ENCODE measurements at regions not wholly inside any gene's neighbourhood (a gene's known extent, or its start where the extent isn't known, plus 50 kb on each side); places are given as distances from the start of the nearest gene placed in this dataset.
"Not testable (repeated sequence)": the region's sequence is repeated elsewhere in the genome, so short reads cannot be mapped to it uniquely, and the experiment has no call there.

GRCh38 chr9:90062982-90063381 lies 458.2 kb downstream of the GADD45G start:
- Histone ChIP-seq H3K9me3 (ENCODE audit: control insufficient read depth, low read length) (no peaks in the 10 kb centered on the region), H3K4me1 (ENCODE audit: control insufficient read depth, insufficient read depth, low read length) (no peaks in the 10 kb centered on the region), H3K27me3 (replicated peaks; ENCODE audit: control insufficient read depth, insufficient read depth, low read length) (peaks cover 6% of the 10 kb centered on the region), H3K36me3 (ENCODE audit: control insufficient read depth, insufficient read depth, low read length, severe bottlenecking) (no peaks in the 10 kb centered on the region), H3K4me3 (ENCODE audit: low read length) (no peak overlapping the region), H3K9ac (ENCODE audit: low read length) (no peak overlapping the region)
- DNase-seq (ENCODE audit: low read depth): no peak

GRCh38 chr9:90064248-90064647 lies 459.4 kb downstream of the GADD45G start:
- Histone ChIP-seq H3K27me3 (replicated peaks; ENCODE audit: control insufficient read depth, insufficient read depth, low read length) (peaks cover 8% of the 10 kb centered on the region), H3K36me3 (ENCODE audit: control insufficient read depth, insufficient read depth, low read length, severe bottlenecking) (no peaks in the 10 kb centered on the region), H3K9me3 (ENCODE audit: control insufficient read depth, low read length) (no peaks in the 10 kb centered on the region), H3K4me3 (ENCODE audit: low read length) (no peak overlapping the region), H3K4me1 (ENCODE audit: control insufficient read depth, insufficient read depth, low read length) (no peaks in the 10 kb centered on the region), H3K9ac (ENCODE audit: low read length) (no peak overlapping the region)
- DNase-seq (ENCODE audit: low read depth): no peak

DNA sequence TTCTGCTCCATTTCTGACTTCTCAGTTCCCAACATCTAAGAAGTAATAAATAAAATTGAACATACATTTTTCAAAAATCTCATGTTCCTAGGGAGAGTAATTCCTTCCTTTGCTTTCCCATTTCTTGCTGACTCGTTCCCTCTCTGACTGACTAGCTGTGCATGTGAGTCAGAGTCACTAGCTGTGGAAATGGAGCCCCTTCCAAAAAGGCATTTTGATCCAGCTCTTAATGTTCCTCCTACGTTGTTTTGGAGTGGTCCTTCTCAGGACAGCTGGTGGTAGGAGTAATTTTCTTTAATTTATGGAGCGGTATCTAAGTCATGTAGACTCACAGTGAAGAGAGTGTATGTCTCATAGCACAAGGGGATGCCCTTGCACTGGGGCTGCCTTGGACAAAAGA lies 460.2 kb downstream of the GADD45G start:
- Histone ChIP-seq H3K9me3 (ENCODE audit: control insufficient read depth, low read length) (no peaks in the 10 kb centered on the region), H3K27me3 (replicated peaks; ENCODE audit: control insufficient read depth, insufficient read depth, low read length) (peaks cover 13% of the 10 kb centered on the region), H3K9ac (ENCODE audit: low read length) (no peak overlapping the region), H3K4me1 (ENCODE audit: control insufficient read depth, insufficient read depth, low read length) (no peaks in the 10 kb centered on the region), H3K36me3 (ENCODE audit: control insufficient read depth, insufficient read depth, low read length, severe bottlenecking) (no peaks in the 10 kb centered on the region), H3K4me3 (ENCODE audit: low read length) (no peak overlapping the region)
- no peak for DNase-seq (ENCODE audit: low read depth)

DNA sequence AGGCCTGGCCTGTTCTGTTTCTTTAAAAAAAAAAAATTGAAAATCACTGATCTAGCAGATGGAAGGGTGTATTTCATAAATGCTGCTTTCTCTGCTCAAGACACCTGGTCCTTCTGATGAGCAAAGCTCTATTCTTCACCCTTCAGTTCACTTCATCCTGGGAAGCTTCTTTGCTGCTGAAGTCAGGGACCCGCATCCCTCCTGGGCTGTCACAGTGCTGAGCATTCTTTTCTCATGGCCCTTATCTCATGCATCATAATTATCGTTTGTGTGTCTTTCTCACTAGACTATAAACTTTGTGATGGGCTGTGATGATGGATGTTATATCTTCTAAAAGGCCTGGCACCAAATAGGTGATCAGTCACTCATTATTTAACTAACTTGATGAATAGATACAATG lies 461.0 kb downstream of the GADD45G start:
- H3K4me3 ChIP-seq (ENCODE audit: low read length): no peak overlapping the region
- no peak for DNase-seq (ENCODE audit: low read depth)

GRCh38 chr9:90069085-90069484 lies 464.3 kb downstream of the GADD45G start:
- H3K9me3 ChIP-seq (ENCODE audit: control insufficient read depth, low read length): no peaks in the 10 kb centered on the region
- H3K27me3 ChIP-seq (replicated peaks; ENCODE audit: control insufficient read depth, insufficient read depth, low read length): peaks cover 15% of the 10 kb centered on the region
- H3K36me3 ChIP-seq (ENCODE audit: control insufficient read depth, insufficient read depth, low read length, severe bottlenecking): no peaks in the 10 kb centered on the region
- H3K4me1 ChIP-seq (ENCODE audit: control insufficient read depth, insufficient read depth, low read length): no peaks in the 10 kb centered on the region
- no peak overlapping the region for H3K4me3 ChIP-seq (ENCODE audit: low read length)
- DNase-seq (ENCODE audit: low read depth): no peak
- H3K9ac ChIP-seq (ENCODE audit: low read length): no peak overlapping the region

More for the DNA sequence above, 461.0 kb downstream of the GADD45G start:
- Histone ChIP-seq H3K9ac (ENCODE audit: low read length) (no peak overlapping the region), H3K27me3 (replicated peaks; ENCODE audit: control insufficient read depth, insufficient read depth, low read length) (peaks cover 15% of the 10 kb centered on the region), H3K9me3 (ENCODE audit: control insufficient read depth, low read length) (no peaks in the 10 kb centered on the region), H3K36me3 (ENCODE audit: control insufficient read depth, insufficient read depth, low read length, severe bottlenecking) (no peaks in the 10 kb centered on the region), H3K4me1 (ENCODE audit: control insufficient read depth, insufficient read depth, low read length) (no peaks in the 10 kb centered on the region)

DNA sequence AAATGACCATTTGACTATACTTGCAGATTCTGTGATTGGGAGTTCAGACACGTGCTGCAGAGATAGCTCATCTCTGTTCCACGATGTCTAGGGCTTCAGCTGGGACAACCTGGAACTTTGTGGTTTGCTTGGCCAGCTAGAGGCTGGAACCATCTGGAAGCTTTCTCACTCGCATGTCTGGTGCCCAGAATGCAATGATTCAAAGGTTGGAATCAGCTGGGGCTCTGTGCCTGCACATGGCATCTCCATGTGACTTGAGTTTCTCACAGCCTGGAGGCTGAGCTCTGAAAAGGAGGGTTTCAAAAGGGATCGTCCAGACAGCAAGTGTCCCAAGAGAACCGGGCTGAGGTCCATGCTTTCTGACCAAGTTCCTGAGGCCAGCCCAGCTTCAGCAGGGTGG lies 465.2 kb downstream of the GADD45G start:
- H3K36me3 ChIP-seq (ENCODE audit: control insufficient read depth, insufficient read depth, low read length, severe bottlenecking): no peaks in the 10 kb centered on the region
- H3K4me3 ChIP-seq (ENCODE audit: low read length): no peak overlapping the region
- H3K9me3 ChIP-seq (ENCODE audit: control insufficient read depth, low read length): no peaks in the 10 kb centered on the region
- no peak for DNase-seq (ENCODE audit: low read depth)
- no peak overlapping the region for H3K9ac ChIP-seq (ENCODE audit: low read length)
- peaks cover 15% of the 10 kb centered on the region for H3K27me3 ChIP-seq (replicated peaks; ENCODE audit: control insufficient read depth, insufficient read depth, low read length)
- H3K4me1 ChIP-seq (ENCODE audit: control insufficient read depth, insufficient read depth, low read length): no peaks in the 10 kb centered on the region

- DNase-seq (ENCODE audit: low read depth): no peak
- peaks cover 16% of the 10 kb centered on the region for H3K27me3 ChIP-seq (replicated peaks; ENCODE audit: control insufficient read depth, insufficient read depth, low read length)
Measured at GRCh38 chr9:90070469-90070868, 465.7 kb downstream of the GADD45G start.

GRCh38 chr9:90070931-90071660 lies 466.3 kb downstream of the GADD45G start:
- Histone ChIP-seq H3K4me1 (ENCODE audit: control insufficient read depth, insufficient read depth, low read length) (no peaks in the 10 kb centered on the region), H3K4me3 (ENCODE audit: low read length) (no peak overlapping the region), H3K36me3 (ENCODE audit: control insufficient read depth, insufficient read depth, low read length, severe bottlenecking) (no peaks in the 10 kb centered on the region), H3K9me3 (ENCODE audit: control insufficient read depth, low read length) (no peaks in the 10 kb centered on the region), H3K9ac (ENCODE audit: low read length) (no peak overlapping the region), H3K27me3 (replicated peaks; ENCODE audit: control insufficient read depth, insufficient read depth, low read length) (peaks cover 21% of the 10 kb centered on the region)
- DNase-seq (ENCODE audit: low read depth): no peak

More at GRCh38 chr9:90070469-90070868, 465.7 kb downstream of the GADD45G start:
- no peaks in the 10 kb centered on the region for H3K4me1 ChIP-seq (ENCODE audit: control insufficient read depth, insufficient read depth, low read length)
- H3K9me3 ChIP-seq (ENCODE audit: control insufficient read depth, low read length): no peaks in the 10 kb centered on the region
- H3K9ac ChIP-seq (ENCODE audit: low read length): no peak overlapping the region
- no peak overlapping the region for H3K4me3 ChIP-seq (ENCODE audit: low read length)
- no peaks in the 10 kb centered on the region for H3K36me3 ChIP-seq (ENCODE audit: control insufficient read depth, insufficient read depth, low read length, severe bottlenecking)

DNA sequence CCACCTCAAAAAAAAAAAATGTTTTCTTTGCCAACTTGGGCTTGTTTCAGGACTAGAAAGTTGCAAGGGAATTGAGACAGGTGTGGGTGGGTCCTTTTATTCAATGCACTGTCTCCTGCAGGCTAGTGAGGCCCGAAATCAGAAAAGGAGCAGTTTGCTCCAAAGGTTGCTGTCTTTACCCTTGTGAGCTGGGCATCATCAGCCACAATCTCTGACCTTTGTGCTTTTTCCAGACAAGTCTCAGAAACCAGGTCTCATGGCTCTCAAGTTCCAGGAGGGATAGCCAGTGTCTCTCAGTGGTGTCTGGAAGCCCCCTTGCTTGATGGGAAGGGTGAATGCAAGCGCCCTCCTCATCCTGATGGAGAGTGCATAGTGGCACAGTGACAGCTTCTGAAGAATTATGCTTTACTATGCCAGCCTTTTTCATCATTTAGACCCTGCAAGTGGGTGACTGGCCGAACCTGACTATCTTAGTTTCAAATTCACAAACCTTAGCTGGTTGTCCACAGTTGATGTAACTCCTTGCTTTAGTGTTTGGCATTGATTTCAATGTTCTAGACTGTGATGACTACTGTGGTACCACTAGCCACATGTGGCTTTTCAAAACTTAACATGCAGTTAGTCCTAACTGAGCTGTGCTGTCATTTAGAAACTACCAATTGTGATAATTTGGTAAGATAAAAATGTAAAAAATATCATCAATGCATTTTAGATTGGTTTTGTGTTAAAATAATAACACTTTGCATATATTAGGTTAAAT lies 468.6 kb downstream of the GADD45G start:
- H3K4me1 ChIP-seq (ENCODE audit: control insufficient read depth, insufficient read depth, low read length): no peaks in the 10 kb centered on the region
- no peak for DNase-seq (ENCODE audit: low read depth)
- no peak overlapping the region for H3K4me3 ChIP-seq (ENCODE audit: low read length)
- no peaks in the 10 kb centered on the region for H3K36me3 ChIP-seq (ENCODE audit: control insufficient read depth, insufficient read depth, low read length, severe bottlenecking)
- H3K9me3 ChIP-seq (ENCODE audit: control insufficient read depth, low read length): no peaks in the 10 kb centered on the region
- H3K9ac ChIP-seq (ENCODE audit: low read length): no peak overlapping the region
- peaks cover 36% of the 10 kb centered on the region for H3K27me3 ChIP-seq (replicated peaks; ENCODE audit: control insufficient read depth, insufficient read depth, low read length)

DNA sequence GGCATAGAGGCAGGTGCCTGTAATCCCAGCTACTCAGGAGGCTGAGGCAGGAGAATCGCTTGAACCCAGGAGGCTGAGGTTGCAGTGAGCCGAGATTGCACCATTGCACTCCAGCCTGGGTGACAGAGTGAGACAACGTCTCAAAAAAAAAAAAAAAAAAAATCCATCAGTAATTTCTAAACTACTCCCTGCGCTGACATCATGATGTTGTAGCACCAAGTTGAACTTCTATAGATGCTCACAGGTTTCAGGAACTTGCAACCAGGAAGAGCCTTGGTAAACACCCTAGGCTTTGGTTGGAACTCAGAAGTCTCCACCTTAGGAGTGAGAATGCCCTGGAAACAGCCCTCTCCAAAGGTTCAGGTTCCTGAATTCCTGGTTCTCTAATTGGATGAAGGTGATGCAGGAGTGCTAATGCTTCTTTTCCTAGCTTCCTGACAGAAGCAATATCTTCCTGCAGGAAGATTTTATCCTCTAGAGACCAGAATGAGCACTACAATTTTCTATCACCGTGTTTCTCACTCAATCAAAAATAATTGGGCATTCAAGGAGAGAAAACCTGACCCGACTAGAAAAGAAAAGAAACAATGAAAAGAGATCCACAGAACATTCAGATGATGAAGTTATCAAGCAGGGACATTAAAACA lies 469.6 kb downstream of the GADD45G start:
- no peaks in the 10 kb centered on the region for H3K4me1 ChIP-seq (ENCODE audit: control insufficient read depth, insufficient read depth, low read length)
- no peak overlapping the region for H3K9ac ChIP-seq (ENCODE audit: low read length)
- DNase-seq (ENCODE audit: low read depth): no peak
- peaks cover 34% of the 10 kb centered on the region for H3K27me3 ChIP-seq (replicated peaks; ENCODE audit: control insufficient read depth, insufficient read depth, low read length)
- no peaks in the 10 kb centered on the region for H3K9me3 ChIP-seq (ENCODE audit: control insufficient read depth, low read length)
- H3K36me3 ChIP-seq (ENCODE audit: control insufficient read depth, insufficient read depth, low read length, severe bottlenecking): no peaks in the 10 kb centered on the region
- H3K4me3 ChIP-seq (ENCODE audit: low read length): no peak overlapping the region

GRCh38 chr9:90077598-90077997 lies 472.8 kb downstream of the GADD45G start:
- H3K9me3 ChIP-seq (ENCODE audit: control insufficient read depth, low read length); DNase-seq (ENCODE audit: low read depth): not testable (repeated sequence)
- peaks cover 49% of the 10 kb centered on the region for H3K27me3 ChIP-seq (replicated peaks; ENCODE audit: control insufficient read depth, insufficient read depth, low read length)

More at GRCh38 chr9:90077598-90077997, 472.8 kb downstream of the GADD45G start:
- H3K9ac ChIP-seq (ENCODE audit: low read length); H3K4me1 ChIP-seq (ENCODE audit: control insufficient read depth, insufficient read depth, low read length); H3K4me3 ChIP-seq (ENCODE audit: low read length); H3K36me3 ChIP-seq (ENCODE audit: control insufficient read depth, insufficient read depth, low read length, severe bottlenecking): not testable (repeated sequence)
